ENCODE measurements at regions not wholly inside any gene's neighbourhood (a gene's known extent, or its start where the extent isn't known, plus 50 kb on each side); places are given as distances from the start of the nearest gene placed in this dataset.

GRCh38 chr1:234953655-234954405 is 174.8 kb downstream of the TOMM20 start (continued):
- TF ChIP-seq ZBTB40 (IDR thresholded peaks at IDR 0.05) (no peak), ZBTB40 (CRISPR knock-in tag; IDR thresholded peaks at IDR 0.05) (no peak), FOSL1 (tag; conservative IDR thresholded peaks at IDR 0.05) (no peak), RAD51 (IDR thresholded peaks at IDR 0.05; ENCODE audit: borderline replicate concordance, low read depth) (no peak), SMARCE1 (IDR thresholded peaks at IDR 0.05) (peak; percentile 54; the same call in 1 of the 2 replicates), SMARCB1 (IDR thresholded peaks at IDR 0.05; ENCODE audit: insufficient read length, low read depth) (no peak), FOXA3 (CRISPR knock-in tag; conservative IDR thresholded peaks at IDR 0.05 in 1 of 2, IDR thresholded peaks at IDR 0.05 in 1 of 2) (peak in 1 of 2 experiments; percentile 71; a peak in 2 of 4 replicates), PHF21A (IDR thresholded peaks at IDR 0.05; ENCODE audit: borderline replicate concordance, low read depth) (0 out of 2 replicates have a peak, but pooled peaks have one; percentile 4), TFE3 (CRISPR knock-in tag; IDR thresholded peaks at IDR 0.05) (no peak), YY1 (IDR thresholded peaks at IDR 0.05; ENCODE audit: borderline replicate concordance in 1 of 3, control insufficient read depth in 1 of 3, extremely low read depth in 1 of 3, insufficient read depth in 3 of 3, insufficient read length in 1 of 3, insufficient replicate concordance in 2 of 3, low read depth in 1 of 3, low read length in 2 of 3) (no peak), DPF2 (IDR thresholded peaks at IDR 0.05) (0 out of 2 replicates have a peak, but pooled peaks have one; percentile 33), HDAC1 (IDR thresholded peaks at IDR 0.05) (0 out of 4 replicates have a peak, but pooled peaks of 1 of the 2 experiments have one; percentile 42), POLR2G (IDR thresholded peaks at IDR 0.05; ENCODE audit: low read depth, low read length) (no peak), YBX1 (IDR thresholded peaks at IDR 0.05) (no peak), SMAD3 (CRISPR knock-in tag; conservative IDR thresholded peaks at IDR 0.05) (no peak)

All from K562 (cell line).